ENCODE measurements at regions not wholly inside any gene's neighbourhood (a gene's known extent, or its start where the extent isn't known, plus 50 kb on each side); places are given as distances from the start of the nearest gene placed in this dataset.

GRCh38 chr3:20320489-20320888 lies 134.5 kb upstream of the SGO1 start:
- H3K4me2 ChIP-seq (ENCODE audit: low read length) = no peak overlapping the region
- no peaks in the 10 kb centered on the region for H3K9me3 ChIP-seq (ENCODE audit: control insufficient read depth in 1 of 2, insufficient read depth in 1 of 2, low read depth in 1 of 2, low read length in 2 of 2)
- DNase-seq (ENCODE audit: low read depth, low spot score) = no peak
- intact Hi-C loops (cut with micrococcal nuclease) = no loop called here
- H3K4me1 ChIP-seq (ENCODE audit: control insufficient read depth in 1 of 2, insufficient read depth in 2 of 2, low read length in 2 of 2) = no peaks in the 10 kb centered on the region
- no peaks in the 10 kb centered on the region for H3K79me2 ChIP-seq (ENCODE audit: insufficient read depth, low read length)
- no peaks in the 10 kb centered on the region for H3K27me3 ChIP-seq (ENCODE audit: insufficient read depth, low read length)
- no peak overlapping the region for H2AFZ ChIP-seq (ENCODE audit: low read depth, low read length, poor library complexity, severe bottlenecking)
- no peak for ATAC-seq
- ChIA-PET CTCF (no interaction called here), POLR2A (no interaction called here), RAD21 (ENCODE audit: low non-redundant PET in 1 of 2, low total read pairs in 2 of 2, uncharacterized antibody in 2 of 2, unreplicated experiment in 2 of 2) (no interaction called here)
- no peak overlapping the region for H3K4me3 ChIP-seq (replicated peaks in 1 of 2; ENCODE audit: low read depth in 1 of 2, low read length in 2 of 2)
- no peaks in the 10 kb centered on the region for H4K20me1 ChIP-seq (ENCODE audit: insufficient read depth)
- no peak overlapping the region for H3K27ac ChIP-seq (ENCODE audit: low read depth, low read length)
- TF ChIP-seq CTCF (IDR thresholded peaks at IDR 0.05 in 2 of 3, conservative IDR thresholded peaks at IDR 0.05 in 1 of 3; ENCODE audit: borderline replicate concordance in 1 of 3, insufficient read depth in 1 of 3, low read depth in 2 of 3, low read length in 2 of 3) (no peak), ELF1 (IDR thresholded peaks at IDR 0.05; ENCODE audit: borderline replicate concordance, low read depth) (no peak), ZBTB33 (IDR thresholded peaks at IDR 0.05; ENCODE audit: extremely low read depth, insufficient replicate concordance, low read length) (no peak), SIN3A (IDR thresholded peaks at IDR 0.05; ENCODE audit: low read depth) (no peak), RAD21 (IDR thresholded peaks at IDR 0.05; ENCODE audit: low read depth) (no peak), POLR2AphosphoS5 (IDR thresholded peaks at IDR 0.05; ENCODE audit: low read depth, low read length) (no peak), CEBPB (IDR thresholded peaks at IDR 0.05; ENCODE audit: low read depth) (no peak), ATF3 (IDR thresholded peaks at IDR 0.05) (no peak)
- no peaks in the 10 kb centered on the region for H3K36me3 ChIP-seq (ENCODE audit: control insufficient read depth in 1 of 2, insufficient read depth in 2 of 2, low read length in 2 of 2)
- no TSS peak for BruUV-seq (replicated peaks)
- H3K9ac ChIP-seq (ENCODE audit: low read length) = no peak overlapping the region
- no peaks in the 10 kb centered on the region for H3K9me2 ChIP-seq (ENCODE audit: insufficient read depth)

All from HCT116 (cell line).